ENCODE measurements at regions not wholly inside any gene's neighbourhood (a gene's known extent, or its start where the extent isn't known, plus 50 kb on each side); places are given as distances from the start of the nearest gene placed in this dataset.
"Not testable (repeated sequence)": the region's sequence is repeated elsewhere in the genome, so short reads cannot be mapped to it uniquely, and the experiment has no call there.

- no peak for TF ChIP-seq CTCF (IDR thresholded peaks at IDR 0.05; ENCODE audit: insufficient read depth, low read length, poor library complexity, severe bottlenecking)
- H3K4me3 ChIP-seq (replicated peaks; ENCODE audit: low read depth, low read length) = no peak overlapping the region
- H3K27me3 ChIP-seq (replicated peaks; ENCODE audit: control insufficient read depth, insufficient read depth, low read length) = no peaks in the 10 kb centered on the region
- no peak for DNase-seq (ENCODE audit: extremely low read depth, insufficient read length)
- no peaks in the 10 kb centered on the region for H3K36me3 ChIP-seq (ENCODE audit: control insufficient read depth, insufficient read depth, low read length)
Observed at GRCh38 chr1:172851077-172851476, 192.2 kb downstream of the FASLG start.

GRCh38 chr1:172851856-172852255, 193.0 kb downstream of the FASLG start:
- DNase-seq (ENCODE audit: extremely low read depth, insufficient read length) = no peak

GRCh38 chr1:172855983-172856382, 194.8 kb downstream of the TNFSF18 start:
- H3K36me3 ChIP-seq (ENCODE audit: control insufficient read depth, insufficient read depth, low read length); H3K27me3 ChIP-seq (replicated peaks; ENCODE audit: control insufficient read depth, insufficient read depth, low read length); H3K4me3 ChIP-seq (replicated peaks; ENCODE audit: low read depth, low read length); DNase-seq (ENCODE audit: extremely low read depth, insufficient read length): not testable (repeated sequence)

More at GRCh38 chr1:172851856-172852255, 193.0 kb downstream of the FASLG start:
- no peak for TF ChIP-seq CTCF (IDR thresholded peaks at IDR 0.05; ENCODE audit: insufficient read depth, low read length, poor library complexity, severe bottlenecking)
- H3K4me3 ChIP-seq (replicated peaks; ENCODE audit: low read depth, low read length) = no peak overlapping the region
- H3K36me3 ChIP-seq (ENCODE audit: control insufficient read depth, insufficient read depth, low read length) = no peaks in the 10 kb centered on the region
- H3K27me3 ChIP-seq (replicated peaks; ENCODE audit: control insufficient read depth, insufficient read depth, low read length) = no peaks in the 10 kb centered on the region

- DNase-seq (ENCODE audit: extremely low read depth, insufficient read length) = no peak
- no peaks in the 10 kb centered on the region for H3K36me3 ChIP-seq (ENCODE audit: control insufficient read depth, insufficient read depth, low read length)
- TF ChIP-seq CTCF (IDR thresholded peaks at IDR 0.05; ENCODE audit: insufficient read depth, low read length, poor library complexity, severe bottlenecking) = no peak
Observed at GRCh38 chr1:172863031-172863430, 187.7 kb downstream of the TNFSF18 start.

GRCh38 chr1:172867216-172867818, 183.4 kb downstream of the TNFSF18 start:
- no peak for DNase-seq (ENCODE audit: extremely low read depth, insufficient read length)
- Histone ChIP-seq H3K4me3 (replicated peaks; ENCODE audit: low read depth, low read length) (no peak overlapping the region), H3K36me3 (ENCODE audit: control insufficient read depth, insufficient read depth, low read length) (no peaks in the 10 kb centered on the region), H3K27me3 (replicated peaks; ENCODE audit: control insufficient read depth, insufficient read depth, low read length) (no peaks in the 10 kb centered on the region; the same call in 1 of the 2 replicates)
- TF ChIP-seq CTCF (IDR thresholded peaks at IDR 0.05; ENCODE audit: insufficient read depth, low read length, poor library complexity, severe bottlenecking) = no peak

More at GRCh38 chr1:172863031-172863430, 187.7 kb downstream of the TNFSF18 start:
- no peaks in the 10 kb centered on the region; the same call in 1 of the 2 replicates for H3K27me3 ChIP-seq (replicated peaks; ENCODE audit: control insufficient read depth, insufficient read depth, low read length)
- H3K4me3 ChIP-seq (replicated peaks; ENCODE audit: low read depth, low read length) = no peak overlapping the region

GRCh38 chr1:172870901-172871606, 179.7 kb downstream of the TNFSF18 start:
- H3K4me3 ChIP-seq (replicated peaks; ENCODE audit: low read depth, low read length) = no peak overlapping the region
- no peak for DNase-seq (ENCODE audit: extremely low read depth, insufficient read length)
- no peaks in the 10 kb centered on the region for H3K36me3 ChIP-seq (ENCODE audit: control insufficient read depth, insufficient read depth, low read length)
- no peak for TF ChIP-seq CTCF (IDR thresholded peaks at IDR 0.05; ENCODE audit: insufficient read depth, low read length, poor library complexity, severe bottlenecking)
- no peaks in the 10 kb centered on the region for H3K27me3 ChIP-seq (replicated peaks; ENCODE audit: control insufficient read depth, insufficient read depth, low read length)
